SK-N-MC (cell line): ENCODE measurements at regions not wholly inside any gene's neighbourhood (a gene's known extent, or its start where the extent isn't known, plus 50 kb on each side); places are given as distances from the start of the nearest gene placed in this dataset.

ENCODE experiments used
- EZH2 ChIP-seq: fragments of 200-600 bp; sonication (generic); IDR thresholded peaks from one replicate; pipeline ENCODE4 v1.6.1; 2017; ENCODE audit warnings: antibody characterized with exemption
- FOXP2 ChIP-seq: optimal IDR thresholded peaks from 2 replicates; pipeline ENCODE3; 2011; ENCODE audit warnings: mild to moderate bottlenecking, moderate library complexity; ENCODE audit not compliant: insufficient read depth; ENCODE audit errors: extremely low read length, control extremely low read depth
- POLR2AphosphoS5 ChIP-seq: IDR thresholded peaks from 2 replicates; pipeline ENCODE4 v1.6.1; 2012; ENCODE audit warnings: mild to moderate bottlenecking, low read depth, low read length, borderline replicate concordance

- TF ChIP-seq POLR2AphosphoS5 (no peak), EZH2 (no peak), FOXP2 (no peak)
Measured at GRCh38 chr2:145669301-145669700, 1149.4 kb upstream of the ZEB2 start.
